PC-9 (cell line): ENCODE measurements at regions not wholly inside any gene's neighbourhood (a gene's known extent, or its start where the extent isn't known, plus 50 kb on each side); places are given as distances from the start of the nearest gene placed in this dataset.

Source experiments
- BruUV-seq: library from RNA; stranded (reverse); fragments of 400-500 nt; replicated peaks from 2 replicates; lab custom pipeline; 2021; lab: Mats Ljungman, UMichigan
- CTCF ChIA-PET: fragments of 300-600 bp; sonication (Branson Sonifier 250); formaldehyde crosslinking; loops from one replicate; lab custom pipeline; 2022; ENCODE audit warnings: antibody characterized with exemption; lab: Charles Lee
- POLR2A ChIA-PET: fragments of 300-600 bp; sonication (Branson Sonifier 250); formaldehyde crosslinking; loops from one replicate; lab custom pipeline; 2022; ENCODE audit warnings: antibody characterized with exemption; ENCODE audit not compliant: unreplicated experiment; lab: Charles Lee
- DNase-seq, 2 experiments: peaks; one replicate each; pipeline versions ENCODE4 v3.0.0 to v3.0.0-alpha.2; 2015 to 2022; ENCODE audit warnings: mixed read lengths in 1 of 2
- H2AFZ ChIP-seq: fragments of 200-600 bp; sonication (generic); 2 replicates; pipeline ENCODE4 v1.8.1; 2017; ENCODE audit warnings: antibody characterized with exemption
- H3F3A ChIP-seq: fragments of 200-600 bp; sonication (generic); 2 replicates; pipeline ENCODE4 v1.8.1; 2017; ENCODE audit warnings: antibody characterized with exemption, mild to moderate bottlenecking, low read depth; ENCODE audit not compliant: insufficient read depth
- H3K27ac ChIP-seq: fragments of 200-600 bp; sonication (generic); 2 replicates; pipeline ENCODE4 v1.6.1; 2016; ENCODE audit warnings: mixed run types
- H3K27me3 ChIP-seq: fragments of 200-600 bp; sonication (generic); 2 replicates; pipeline ENCODE4 v1.6.1; 2016; ENCODE audit warnings: low read depth, mixed run types; ENCODE audit not compliant: insufficient read depth
- H3K36me3 ChIP-seq: fragments of 200-600 bp; sonication (generic); 2 replicates; pipeline ENCODE4 v1.6.1; 2016; ENCODE audit warnings: low read depth, mixed run types
- H3K4me1 ChIP-seq: fragments of 200-600 bp; sonication (generic); replicated peaks from 2 replicates; pipeline ENCODE4 v1.6.1; 2016; ENCODE audit warnings: mixed run types; ENCODE audit not compliant: insufficient read depth
- H3K4me2 ChIP-seq: fragments of 200-600 bp; sonication (generic); 2 replicates; pipeline ENCODE4 v1.6.1; 2017; ENCODE audit warnings: mixed run types
- H3K4me3 ChIP-seq: fragments of 200-600 bp; sonication (generic); 2 replicates; pipeline ENCODE4 v1.6.1; 2016; ENCODE audit warnings: mixed run types
- H3K79me2 ChIP-seq: fragments of 200-600 bp; sonication (generic); 2 replicates; pipeline ENCODE4 v1.6.1; 2017; ENCODE audit warnings: low read depth, mixed run types
- H3K9me2 ChIP-seq: fragments of 200-600 bp; sonication (generic); 2 replicates; pipeline ENCODE4 v1.8.1; 2017; ENCODE audit warnings: mild to moderate bottlenecking; ENCODE audit not compliant: insufficient read depth
- H3K9me3 ChIP-seq: fragments of 200-600 bp; sonication (generic); 2 replicates; pipeline ENCODE4 v1.8.1; 2016; ENCODE audit warnings: low read depth; ENCODE audit not compliant: insufficient read depth
- H4K20me1 ChIP-seq: fragments of 200-600 bp; sonication (generic); 2 replicates; pipeline ENCODE4 v1.8.1; 2017; ENCODE audit not compliant: insufficient read depth
- CTCF ChIP-seq: fragments of 200-600 bp; sonication (generic); conservative IDR thresholded peaks from 2 replicates; pipeline ENCODE4 v1.6.1; 2017; ENCODE audit warnings: mixed run types, antibody characterized with exemption, mild to moderate bottlenecking, moderate library complexity
- EZH2 ChIP-seq: fragments of 200-600 bp; sonication (generic); IDR thresholded peaks from 2 replicates; pipeline ENCODE4 v1.8.0; 2017; ENCODE audit warnings: antibody characterized with exemption, low read depth
- intact Hi-C: fragments of 100-400 bp; cut with micrococcal nuclease; formaldehyde crosslinking; loops from one replicate; pipeline ENCODE4 v1.10.0; 2022; ENCODE audit not compliant: unreplicated experiment

- H3K27ac ChIP-seq, result no peak overlapping the region
- H3K36me3 ChIP-seq, result no peaks in the 10 kb centered on the region
- DNase-seq, result no peak
- ChIA-PET CTCF (no interaction called here), POLR2A (no interaction called here)
- intact Hi-C loops, result no loop called here
- no peak overlapping the region for H3K4me3 ChIP-seq
- H3F3A ChIP-seq, result no peaks in the 10 kb centered on the region
- H4K20me1 ChIP-seq, result no peaks in the 10 kb centered on the region
- H3K9me3 ChIP-seq, result no peaks in the 10 kb centered on the region
- TF ChIP-seq CTCF, result no peak
- TF ChIP-seq EZH2, result no peak
- no peak overlapping the region for H3K4me2 ChIP-seq
- no peaks in the 10 kb centered on the region for H3K4me1 ChIP-seq
- H2AFZ ChIP-seq, result no peak overlapping the region
- no peaks in the 10 kb centered on the region for H3K27me3 ChIP-seq
- BruUV-seq, result no TSS peak
- no peaks in the 10 kb centered on the region for H3K79me2 ChIP-seq
- no peaks in the 10 kb centered on the region for H3K9me2 ChIP-seq
Observed at GRCh38 chr7:89401099-89401498, 605.6 kb upstream of the TEX47 start.

- CTCF ChIA-PET, result no interaction called here
- no peaks in the 10 kb centered on the region for H3F3A ChIP-seq
- H3K27me3 ChIP-seq, result no peaks in the 10 kb centered on the region
- no peaks in the 10 kb centered on the region for H3K79me2 ChIP-seq
- intact Hi-C loops, result no loop called here
- H3K4me3 ChIP-seq, result no peak overlapping the region
- H3K27ac ChIP-seq, result no peak overlapping the region
- BruUV-seq, result no TSS peak
- POLR2A ChIA-PET, result no interaction called here
- no peaks in the 10 kb centered on the region for H3K36me3 ChIP-seq
- H3K4me2 ChIP-seq, result no peak overlapping the region
- no peaks in the 10 kb centered on the region for H4K20me1 ChIP-seq
- H2AFZ ChIP-seq, result no peak overlapping the region
- DNase-seq, result no peak
- TF ChIP-seq EZH2 (no peak), CTCF (no peak)
- no peaks in the 10 kb centered on the region for H3K4me1 ChIP-seq
- no peaks in the 10 kb centered on the region for H3K9me2 ChIP-seq
- no peaks in the 10 kb centered on the region for H3K9me3 ChIP-seq
Observed at GRCh38 chr7:89401690-89402089, 606.2 kb upstream of the TEX47 start.

GRCh38 chr7:89451911-89452310 is 656.4 kb upstream of the TEX47 start:
- Histone ChIP-seq H3K27ac (no peak overlapping the region), H3K4me3 (no peak overlapping the region), H3F3A (no peaks in the 10 kb centered on the region), H3K4me2 (no peak overlapping the region), H3K79me2 (no peaks in the 10 kb centered on the region), H3K4me1 (no peaks in the 10 kb centered on the region), H4K20me1 (no peaks in the 10 kb centered on the region), H3K36me3 (no peaks in the 10 kb centered on the region), H3K9me3 (no peaks in the 10 kb centered on the region), H3K9me2 (no peaks in the 10 kb centered on the region), H2AFZ (no peak overlapping the region), H3K27me3 (no peaks in the 10 kb centered on the region)
- POLR2A ChIA-PET, result interaction anchor here (0.6 to 0.7 kb wide), 2 partner anchors 9 to 179 kb away, joined by 4 to 6 read pairs; no protein-coding TSS in a partner anchor
- TF ChIP-seq EZH2 (no peak), CTCF (no peak)
- DNase-seq, result no peak
- intact Hi-C loops, result no loop called here
- CTCF ChIA-PET, result no interaction called here
- no TSS peak for BruUV-seq
